GM19351 (cell line): ENCODE measurements at regions not wholly inside any gene's neighbourhood (a gene's known extent, or its start where the extent isn't known, plus 50 kb on each side); places are given as distances from the start of the nearest gene placed in this dataset.

Experiments
- ATAC-seq: cut with Tn5 transposase; IDR thresholded peaks from one replicate; pipeline ENCODE4 v1.9.1; 2021; ENCODE audit warnings: mild to moderate bottlenecking, moderate library complexity; ENCODE audit not compliant: unreplicated experiment

DNA sequence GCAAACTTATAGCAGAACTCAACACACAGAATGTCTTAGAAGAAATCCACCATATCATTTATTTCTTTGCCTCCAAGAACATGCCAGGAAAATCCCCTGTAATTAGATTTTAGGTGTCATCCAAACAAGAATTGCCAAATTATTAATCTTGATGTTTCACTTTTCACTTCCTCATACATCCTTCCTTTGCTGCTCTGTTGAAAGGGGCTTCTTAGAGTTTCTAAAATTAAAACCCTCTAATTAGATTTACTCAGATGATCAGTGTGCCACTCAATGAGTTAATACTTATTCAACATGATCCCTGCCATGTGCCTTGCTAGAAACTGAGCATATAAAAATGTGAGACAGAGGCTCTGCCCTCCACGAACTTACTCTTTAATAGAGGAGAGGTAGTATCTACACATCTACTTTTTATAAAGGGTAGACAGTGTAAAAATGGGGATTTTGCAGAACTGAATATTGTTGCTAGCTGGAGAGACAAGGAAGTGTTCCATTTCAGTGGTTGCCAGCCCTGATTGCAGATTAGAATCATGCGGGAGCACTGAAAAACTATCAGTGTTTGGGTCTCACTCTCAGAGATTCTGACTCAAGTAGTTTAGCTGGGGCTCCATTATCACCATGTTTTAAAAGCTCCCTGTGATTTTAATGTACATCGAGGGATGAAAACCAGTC lies 498.4 kb downstream of the TLE4 start:
- peak; percentile 59 for ATAC-seq

DNA sequence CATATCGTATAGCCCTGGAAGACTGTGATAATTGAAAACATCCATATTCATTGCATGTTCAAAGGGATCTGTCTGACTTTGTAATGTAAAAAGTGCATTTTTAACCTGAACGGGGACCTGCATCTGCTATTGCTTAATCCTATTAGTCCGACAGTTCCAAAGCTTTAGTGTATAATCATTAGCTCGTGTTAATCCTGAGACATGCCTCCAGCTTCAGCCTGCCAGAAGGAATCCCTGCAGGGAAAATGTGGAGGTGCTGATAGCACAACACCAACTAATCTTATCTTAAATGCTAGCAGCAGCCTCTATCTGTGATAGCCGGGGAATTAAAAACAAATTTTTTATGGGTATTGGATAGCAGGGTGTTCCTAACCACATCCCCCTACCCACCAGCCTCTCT lies 495.2 kb downstream of the TLE4 start:
- ATAC-seq: no peak

DNA sequence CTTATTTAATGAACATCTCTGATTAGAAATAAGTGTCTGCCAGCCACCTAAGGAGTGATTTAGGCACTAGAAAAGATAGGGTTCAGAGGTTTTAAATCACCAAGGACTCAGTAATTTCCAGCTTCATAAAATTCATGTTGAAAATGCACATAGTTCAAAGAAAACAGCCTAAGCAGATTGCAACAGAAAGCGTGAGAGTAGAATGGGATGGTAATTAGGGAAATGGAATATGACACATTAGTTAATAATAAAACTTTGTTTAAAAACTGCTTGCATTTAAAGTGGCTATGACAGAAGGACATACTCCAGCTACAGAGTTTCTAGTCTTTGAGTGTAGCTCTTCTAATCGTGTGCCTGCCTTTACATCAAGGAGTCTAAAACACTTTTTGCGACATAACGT lies 490.8 kb downstream of the TLE4 start:
- no peak for ATAC-seq

DNA sequence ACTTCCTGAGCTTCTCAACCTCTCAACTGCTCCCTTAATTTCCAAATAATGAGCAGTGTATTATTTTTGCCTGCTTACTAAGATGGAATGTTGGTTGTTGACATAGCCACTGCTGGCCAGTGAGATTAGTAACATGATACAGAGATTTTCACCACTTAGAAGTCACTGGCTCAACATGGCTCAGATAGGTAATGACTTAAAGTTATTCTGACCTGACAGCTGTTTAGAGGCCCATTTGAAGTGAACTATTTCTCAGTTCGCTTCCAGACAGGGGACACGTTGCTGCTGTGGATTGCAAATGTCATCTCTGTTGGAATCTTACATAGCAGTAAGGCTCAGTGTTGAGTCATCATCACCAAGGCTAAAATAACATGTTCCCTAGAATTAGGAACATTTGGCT lies 490.2 kb downstream of the TLE4 start:
- no peak for ATAC-seq

DNA sequence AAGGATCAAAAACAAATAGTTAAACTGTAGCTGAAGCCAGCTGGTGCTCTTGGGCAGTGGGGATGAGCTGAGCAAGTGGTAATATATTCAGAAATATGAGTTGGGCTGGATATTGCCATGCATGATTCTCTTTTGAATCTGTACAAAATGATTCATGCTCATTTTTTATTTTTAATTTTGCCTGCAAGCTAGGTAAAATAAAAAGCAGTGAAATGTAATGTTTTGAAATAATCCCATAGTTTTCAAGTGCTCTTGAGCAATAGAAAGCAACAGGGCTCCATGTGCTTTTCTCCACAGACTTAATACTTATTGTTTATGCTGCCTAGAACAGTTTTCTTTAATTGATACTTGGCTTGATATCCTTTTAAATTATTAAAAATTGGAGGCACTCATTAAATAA lies 489.3 kb downstream of the TLE4 start:
- no peak for ATAC-seq

DNA sequence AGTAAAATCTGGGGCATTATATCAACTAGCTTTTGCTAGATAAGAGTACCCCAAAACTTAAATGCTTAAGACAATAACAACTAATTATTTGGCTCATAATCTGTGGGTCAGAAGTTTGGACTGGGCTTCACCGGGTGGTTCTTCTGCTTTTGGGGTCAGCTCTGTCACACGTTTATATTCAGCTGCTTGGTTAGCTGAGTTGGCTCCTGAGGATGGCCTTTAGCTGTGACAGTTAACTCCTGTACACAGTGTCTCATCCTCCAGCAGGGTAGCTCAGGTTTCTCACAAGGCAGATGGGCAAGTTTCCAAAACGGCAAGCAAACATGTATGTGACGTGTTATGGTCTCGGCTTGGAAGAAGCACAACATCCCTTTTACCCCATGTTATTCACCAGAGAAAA lies 488.2 kb downstream of the TLE4 start:
- no peak for ATAC-seq

DNA sequence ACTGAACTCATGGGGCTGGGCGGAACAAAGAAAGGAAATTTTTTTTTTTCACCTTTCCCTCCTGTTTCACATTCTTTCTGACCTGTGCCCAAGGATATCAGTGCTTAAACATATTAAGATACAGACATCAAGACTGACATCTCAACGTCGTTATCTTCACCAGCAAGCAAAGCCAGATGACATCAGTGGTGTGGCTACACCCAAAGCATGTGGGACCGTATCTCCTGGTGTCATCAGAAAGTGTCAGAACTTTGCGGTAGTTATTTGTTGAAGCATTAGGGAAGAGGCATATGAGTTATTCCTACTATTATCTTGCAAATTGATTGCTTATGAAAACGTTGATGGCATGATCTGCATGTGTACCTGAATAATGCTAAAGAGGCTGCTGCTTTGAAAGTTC lies 487.4 kb downstream of the TLE4 start:
- no peak for ATAC-seq

DNA sequence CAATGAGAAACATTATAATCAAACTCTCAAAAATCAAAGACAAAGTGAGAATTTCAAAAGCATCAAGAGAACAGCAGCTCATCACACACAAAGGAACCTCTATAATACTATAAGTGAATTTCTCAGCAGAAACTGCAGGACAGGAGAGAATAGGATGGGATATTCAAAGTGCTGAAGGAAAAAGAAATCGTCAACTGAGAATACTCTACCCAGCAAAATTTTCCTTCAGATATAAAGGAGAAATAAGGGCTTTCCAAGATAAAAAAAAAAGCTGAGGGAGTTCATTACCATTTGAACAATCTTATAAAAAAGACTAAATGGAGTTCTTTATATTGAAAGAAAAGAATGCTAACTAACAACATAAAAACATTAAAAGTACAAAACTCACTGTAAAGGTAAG lies 481.1 kb downstream of the TLE4 start:
- no peak for ATAC-seq

DNA sequence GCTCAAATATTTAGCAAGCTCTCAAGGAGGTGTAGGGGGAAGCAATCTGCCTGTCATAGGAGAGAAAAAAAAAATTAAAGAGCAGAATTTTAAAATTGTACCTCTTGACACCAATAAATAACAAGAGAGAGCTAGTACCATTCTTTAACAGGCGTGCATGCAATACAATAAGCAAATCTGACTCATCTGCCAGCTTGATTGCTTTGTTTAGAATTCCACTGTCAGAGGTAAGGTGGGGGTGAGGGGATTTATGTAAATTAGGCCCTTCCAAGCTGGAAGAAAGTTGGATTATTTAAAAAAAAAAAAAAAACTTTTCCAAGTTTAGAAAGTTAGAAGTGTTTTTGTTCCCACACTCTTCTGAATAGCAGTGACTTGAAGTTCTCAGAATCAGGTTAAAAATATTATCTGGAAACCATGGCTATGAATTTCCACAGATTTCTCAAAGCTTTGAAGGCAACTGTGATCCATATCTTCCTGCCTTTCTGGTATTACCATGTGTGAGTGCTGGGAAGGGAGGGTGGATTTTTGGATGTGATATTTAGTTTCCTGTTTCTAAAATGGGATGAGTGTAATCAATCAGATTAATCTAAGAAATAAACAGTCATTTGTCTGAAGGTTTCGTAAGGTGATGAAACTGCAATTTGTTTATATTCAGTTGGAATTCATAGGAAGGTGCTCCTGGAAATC lies 477.5 kb downstream of the TLE4 start:
- ATAC-seq: no peak

DNA sequence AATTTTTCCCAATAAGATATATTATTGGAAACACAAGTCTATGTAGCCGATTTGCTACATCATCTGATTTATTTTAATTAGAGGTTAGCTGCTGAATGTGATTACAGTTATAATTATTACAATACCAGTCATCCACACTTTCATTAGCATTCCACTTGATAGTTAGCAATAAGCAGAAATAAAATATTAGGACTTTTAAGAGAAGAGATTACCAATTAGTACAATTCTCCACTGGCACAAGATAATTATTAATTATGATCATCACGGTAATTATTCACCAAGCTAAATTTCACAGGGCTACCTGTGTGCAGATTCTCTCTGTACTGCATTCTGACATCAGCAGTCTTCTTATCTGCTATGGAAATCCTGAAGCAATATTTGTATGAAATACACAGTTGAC lies 474.7 kb downstream of the TLE4 start:
- ATAC-seq: no peak

DNA sequence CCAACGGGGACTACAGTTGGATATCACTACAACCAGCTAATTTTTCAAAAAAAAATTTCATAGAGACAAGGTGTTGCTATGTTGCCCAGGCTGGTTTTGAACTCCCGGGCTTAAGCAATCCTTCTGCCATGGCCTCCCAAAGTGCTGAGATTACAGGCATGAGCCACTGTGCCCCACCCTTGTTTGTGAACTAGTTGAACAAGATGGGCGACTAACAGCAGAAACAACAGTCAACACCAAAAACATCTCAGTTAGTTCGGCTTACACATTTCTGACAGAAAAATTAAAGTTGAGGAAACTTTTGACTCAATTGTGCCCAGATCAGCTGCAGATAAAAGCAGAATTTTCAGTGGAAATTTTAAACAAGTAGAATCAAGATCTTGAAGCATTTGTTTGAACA lies 470.1 kb downstream of the TLE4 start:
- no peak for ATAC-seq

DNA sequence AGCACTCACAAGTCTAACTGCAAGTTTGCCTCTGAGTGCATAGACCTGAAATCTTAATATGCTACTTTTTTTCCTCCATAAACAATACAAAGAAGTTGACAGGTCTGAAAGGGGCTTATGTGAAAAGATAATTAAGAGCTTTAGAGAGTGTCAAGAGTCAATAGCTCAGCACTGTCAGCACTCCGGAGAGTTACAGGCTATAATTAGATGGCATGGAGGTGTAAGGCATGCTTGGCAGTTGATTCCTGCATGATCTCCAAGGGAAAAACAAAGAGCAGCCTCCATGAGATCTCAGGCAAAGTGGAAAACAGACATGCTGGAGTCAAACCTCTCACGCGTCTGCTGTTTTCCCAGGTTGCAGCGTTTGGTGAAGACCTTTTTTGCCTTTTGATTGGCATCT lies 468.7 kb downstream of the TLE4 start:
- no peak for ATAC-seq

DNA sequence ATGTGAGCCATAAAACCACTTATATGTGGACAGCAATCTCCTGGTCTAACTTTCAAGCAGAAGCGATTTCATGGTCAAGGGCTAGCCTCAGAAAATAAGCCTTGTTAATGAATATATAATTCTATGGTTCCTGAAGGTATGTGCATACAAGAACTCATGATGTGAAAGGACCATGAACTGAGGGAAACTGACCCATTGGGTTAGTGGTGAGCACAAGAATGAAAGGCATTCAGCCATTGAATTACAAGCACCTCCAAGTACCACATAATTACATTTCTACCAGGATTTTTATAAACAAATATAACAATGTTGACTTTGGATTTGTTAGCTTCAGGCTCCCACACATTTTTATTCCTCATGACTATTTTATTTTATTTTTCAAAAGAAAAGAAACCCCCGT lies 459.0 kb downstream of the TLE4 start:
- no peak for ATAC-seq

DNA sequence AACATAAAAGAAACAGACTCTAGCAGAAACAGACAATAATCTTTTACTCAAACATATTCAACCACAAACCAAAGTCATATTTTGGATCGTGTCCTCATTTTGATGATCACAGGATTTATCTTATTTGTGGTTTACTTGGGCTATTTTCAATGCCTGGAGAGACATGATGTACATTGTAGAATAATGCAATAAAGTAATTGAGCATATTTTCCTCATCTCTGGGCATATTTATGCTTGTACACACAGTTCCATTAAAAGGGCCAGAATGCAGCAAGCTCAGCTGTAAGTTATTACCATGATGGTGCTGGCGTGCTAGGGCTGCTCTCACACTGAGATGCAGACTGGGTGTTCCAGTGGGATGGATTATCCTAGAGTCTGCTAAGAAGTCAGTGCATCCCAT lies 456.7 kb downstream of the TLE4 start:
- ATAC-seq: no peak

DNA sequence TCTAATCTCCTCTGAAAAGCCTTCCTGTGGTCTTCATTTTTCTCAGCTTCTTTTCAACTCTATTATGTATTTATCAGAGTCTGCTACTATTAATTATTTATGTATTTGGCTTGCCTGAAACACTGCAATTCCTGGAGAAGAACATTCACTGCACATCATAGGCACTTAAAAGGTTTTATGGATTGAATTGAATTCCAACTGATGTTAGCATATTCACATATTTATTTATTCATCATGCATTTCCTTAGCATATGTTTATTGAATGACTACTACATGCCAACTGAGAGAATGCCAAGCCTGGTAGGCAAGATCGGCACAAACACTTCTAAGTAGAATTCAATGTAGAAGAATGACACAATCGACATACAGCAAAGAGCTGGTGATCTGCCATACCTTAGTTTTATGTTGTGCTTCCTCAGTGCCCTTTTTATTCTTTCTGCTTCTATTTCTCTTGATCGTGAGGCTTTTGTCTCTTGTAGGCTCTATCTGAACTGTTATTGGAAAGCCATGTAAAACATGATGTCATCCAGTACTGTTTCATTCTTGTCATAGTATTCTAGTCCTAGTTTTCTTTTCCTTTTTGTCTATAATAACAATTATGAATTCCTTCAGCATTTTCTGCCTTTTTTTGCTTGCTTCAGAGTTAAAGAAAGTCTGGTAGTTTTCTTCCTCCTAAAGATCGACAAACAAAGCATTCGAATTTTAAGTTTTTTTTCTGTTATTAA lies 454.2 kb downstream of the TLE4 start:
- no peak for ATAC-seq

DNA sequence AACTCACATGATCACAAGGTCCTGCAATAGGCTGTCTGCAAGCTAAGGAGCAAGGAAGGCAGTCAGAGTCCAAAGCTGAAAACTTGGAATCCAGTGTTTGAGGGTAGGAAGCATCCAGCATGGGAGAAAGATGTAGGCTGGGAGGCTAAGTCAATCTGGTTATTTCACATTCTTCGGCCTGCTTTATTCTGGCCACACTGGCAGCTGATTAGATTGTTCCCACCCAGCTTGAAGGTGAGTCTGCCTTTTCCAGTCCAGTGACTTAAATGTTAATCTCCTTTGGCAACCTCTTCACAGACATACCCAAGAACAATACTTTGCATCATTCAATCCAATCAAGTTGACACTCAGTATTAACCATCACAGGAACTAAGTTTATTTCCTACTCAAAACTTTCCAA lies 453.4 kb downstream of the TLE4 start:
- ATAC-seq: no peak

DNA sequence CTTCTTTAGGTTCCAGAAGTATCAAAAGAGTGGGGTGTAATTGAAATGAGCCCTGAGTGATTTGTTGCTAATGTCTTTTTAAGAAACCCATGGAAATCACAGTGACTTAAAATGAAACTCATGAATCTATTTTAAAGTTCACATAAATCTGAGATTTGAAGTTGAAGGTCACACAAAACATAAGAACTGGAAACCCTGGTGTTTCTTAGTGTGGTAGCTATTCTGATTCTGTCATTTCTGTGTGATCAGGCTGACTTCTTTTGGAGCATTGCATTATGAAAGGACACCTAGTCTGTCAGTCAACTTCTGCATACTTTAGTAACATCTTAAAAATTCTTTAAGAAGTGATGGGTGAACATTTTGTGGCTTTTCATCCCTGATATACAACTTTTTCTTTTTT lies 448.8 kb downstream of the TLE4 start:
- peak; percentile 78 for ATAC-seq

DNA sequence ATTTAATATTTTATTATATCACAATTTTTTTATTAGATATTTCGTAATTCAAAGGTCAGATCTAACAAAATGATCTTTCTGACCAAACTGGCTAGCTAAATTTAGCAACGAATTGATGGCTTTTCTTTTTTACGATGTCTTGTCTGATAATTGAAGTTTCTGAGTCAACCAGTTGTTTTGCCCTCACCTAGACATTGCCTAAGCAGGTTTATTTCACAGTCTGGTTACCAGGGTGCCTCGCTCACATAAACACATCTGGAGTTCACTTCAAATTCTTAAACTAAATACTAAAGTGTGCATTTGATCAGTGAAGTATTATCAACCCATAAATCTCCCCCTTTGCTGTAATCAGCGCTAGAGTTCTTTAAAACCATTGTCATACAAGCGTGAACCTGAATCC lies 448.3 kb downstream of the TLE4 start:
- ATAC-seq: peak; percentile 15

DNA sequence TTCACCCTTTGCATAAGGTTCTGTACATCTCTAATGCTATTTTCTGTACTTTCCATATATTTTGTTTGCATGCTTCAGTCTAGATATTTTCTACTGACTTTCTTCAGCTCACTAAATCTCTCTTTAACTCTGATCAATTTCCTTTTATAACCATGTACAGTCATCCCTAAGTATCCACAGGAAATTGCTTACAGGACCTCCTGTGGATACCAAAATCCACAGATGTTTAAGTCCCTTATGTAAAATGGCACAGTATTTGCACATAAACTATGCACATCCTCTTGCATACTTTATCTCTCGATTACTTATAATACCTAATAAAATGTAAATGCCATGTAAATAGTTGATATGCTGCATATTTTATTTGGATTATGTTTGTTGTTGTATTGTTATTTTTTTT lies 442.1 kb downstream of the TLE4 start:
- ATAC-seq: no peak

DNA sequence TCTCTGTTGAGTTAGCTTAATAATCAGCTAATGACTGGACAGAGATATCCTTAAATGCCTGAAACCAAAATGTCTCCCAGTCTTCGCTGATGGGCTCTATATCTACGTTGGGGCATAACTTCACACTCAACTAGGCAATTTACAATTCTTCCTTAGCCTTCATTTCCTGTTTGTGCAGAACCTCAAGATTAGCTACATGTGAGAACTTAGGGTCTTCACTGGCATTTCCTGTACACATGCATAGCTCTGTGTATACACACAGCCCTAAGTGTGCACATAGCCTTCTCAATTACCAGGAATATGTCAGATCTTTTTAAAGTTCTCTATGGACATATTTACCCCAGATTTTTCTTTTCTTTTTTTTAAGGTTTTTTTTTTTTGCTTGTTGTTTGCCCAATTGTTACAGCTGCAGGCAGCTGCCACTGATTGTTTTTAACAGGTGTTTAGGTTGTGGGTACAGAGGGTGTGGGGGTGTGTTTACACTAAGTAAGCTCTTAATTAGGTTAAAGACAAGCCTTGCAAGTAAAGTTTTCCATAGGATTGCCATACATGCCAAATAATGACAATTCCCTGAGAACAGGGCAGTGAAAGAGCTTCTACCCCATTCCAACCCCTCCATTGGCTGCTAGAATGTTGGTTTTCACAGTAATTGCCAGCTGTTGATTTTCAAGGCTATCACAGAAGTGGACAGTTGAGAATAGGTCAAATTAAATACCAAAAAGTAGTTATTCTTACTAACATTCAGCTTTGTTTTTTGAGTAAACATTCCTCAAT lies 441.0 kb downstream of the TLE4 start:
- ATAC-seq: no peak

DNA sequence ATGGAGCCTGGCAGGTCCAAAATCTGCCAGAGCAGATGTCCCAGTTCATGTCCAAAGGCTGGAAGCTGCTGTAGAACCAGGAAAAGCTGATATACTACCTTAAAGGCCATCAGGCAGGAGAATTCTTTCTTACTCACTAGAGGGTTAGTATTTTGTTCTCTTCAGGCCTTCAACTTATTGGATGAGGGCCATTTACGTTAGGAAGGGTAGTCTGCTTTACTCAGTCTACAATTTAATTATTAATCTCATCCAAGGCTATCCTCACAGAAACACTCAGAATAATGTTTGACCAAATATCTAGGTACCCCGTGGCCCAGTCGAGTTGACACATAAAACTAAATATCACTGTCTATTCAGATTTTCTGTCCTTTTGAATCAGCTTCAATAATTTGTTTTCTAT lies 437.4 kb downstream of the TLE4 start:
- ATAC-seq: no peak

DNA sequence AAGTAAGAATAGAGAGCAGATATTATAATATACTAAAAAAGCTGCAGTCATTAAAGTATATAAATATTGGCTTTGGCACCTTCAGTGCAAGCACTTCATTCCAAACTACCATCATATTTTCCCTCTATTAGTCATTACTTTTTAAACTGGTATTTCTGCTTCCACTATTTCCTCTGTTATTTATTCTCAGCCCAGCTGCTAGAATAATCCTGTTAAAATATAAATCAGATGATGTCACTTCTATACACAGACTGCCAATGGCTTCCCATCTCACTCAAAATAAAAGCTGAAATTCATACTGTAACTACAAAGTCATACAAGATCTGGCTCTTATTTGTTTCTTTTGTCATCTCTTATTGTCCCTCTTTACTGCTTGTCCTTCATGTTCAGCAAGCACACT lies 432.9 kb downstream of the TLE4 start:
- no peak for ATAC-seq
